ENCODE measurements at regions not wholly inside any gene's neighbourhood (a gene's known extent, or its start where the extent isn't known, plus 50 kb on each side); places are given as distances from the start of the nearest gene placed in this dataset.

DNA sequence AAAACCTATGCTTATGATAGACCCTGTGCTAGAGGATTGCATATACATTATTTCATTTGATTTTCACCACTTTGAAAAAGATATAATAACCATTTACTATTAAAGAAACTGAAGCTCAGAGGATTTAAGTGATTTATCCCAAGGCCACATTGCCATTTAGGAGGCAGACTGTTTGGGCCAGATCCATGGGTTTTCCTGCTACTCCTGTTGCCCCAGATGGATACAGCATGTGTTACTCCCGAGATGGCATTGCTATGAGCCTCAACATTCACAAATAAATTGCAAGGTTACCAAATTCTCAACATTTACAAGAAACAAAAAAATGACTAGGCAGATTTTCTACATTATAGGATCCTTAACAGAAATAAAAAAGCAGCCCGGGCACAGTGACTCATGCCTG lies 322.1 kb upstream of the SOX9 start:
- H3K9ac ChIP-seq (replicated peaks; ENCODE audit: extremely low read depth, insufficient read depth, low read length): no peak overlapping the region
- H3K4me2 ChIP-seq (ENCODE audit: insufficient read depth, low read length): no peak overlapping the region
- intact Hi-C loops (cut with micrococcal nuclease) (no loop called here), dilution Hi-C loops (cut with MboI; ENCODE audit: extremely low pct_ligation_motif_present, low sequenced_read_pairs) (no loop called here)
- no peak for DNase-seq (ENCODE audit: low read depth, low spot score)
- no peaks in the 10 kb centered on the region for H3K27me3 ChIP-seq (ENCODE audit: control insufficient read depth in 2 of 2, insufficient read depth in 2 of 2, low read length in 2 of 2)
- H3K4me1 ChIP-seq (ENCODE audit: control insufficient read depth, extremely low read depth, insufficient read depth, low read length): no peaks in the 10 kb centered on the region
- CTCF ChIA-PET: no interaction called here
- no peaks in the 10 kb centered on the region for H3K36me3 ChIP-seq (ENCODE audit: control insufficient read depth in 2 of 2, extremely low read depth in 1 of 2, insufficient read depth in 2 of 2, low read length in 2 of 2)
- no peaks in the 10 kb centered on the region for H3K79me2 ChIP-seq (ENCODE audit: control insufficient read depth, insufficient read depth, low read length)
- FAIRE-seq: no peak
- no peak overlapping the region for H3K4me3 ChIP-seq (replicated peaks in 1 of 3; ENCODE audit: insufficient read depth in 1 of 3, low read depth in 1 of 3, low read length in 3 of 3)
- POLR2A ChIA-PET: no interaction called here
- no peaks in the 10 kb centered on the region for H3K9me3 ChIP-seq (replicated peaks; ENCODE audit: control insufficient read depth, insufficient read depth, low read length)
- no peaks in the 10 kb centered on the region for H4K20me1 ChIP-seq (replicated peaks; ENCODE audit: control insufficient read depth, extremely low read depth, insufficient read depth, low read length)
- H3K27ac ChIP-seq (ENCODE audit: insufficient read depth, low read depth, low read length): no peak overlapping the region
- no peaks in the 10 kb centered on the region for H3K9me1 ChIP-seq (replicated peaks; ENCODE audit: control insufficient read depth, extremely low read depth, insufficient read depth, low read length)
- TF ChIP-seq MYC (IDR thresholded peaks at IDR 0.05; ENCODE audit: low read depth, low read length): no peak
- no peak for TF ChIP-seq JUN (IDR thresholded peaks at IDR 0.05; ENCODE audit: borderline replicate concordance, insufficient read depth, insufficient read length, low read depth)
- TF ChIP-seq, protein P1, sequence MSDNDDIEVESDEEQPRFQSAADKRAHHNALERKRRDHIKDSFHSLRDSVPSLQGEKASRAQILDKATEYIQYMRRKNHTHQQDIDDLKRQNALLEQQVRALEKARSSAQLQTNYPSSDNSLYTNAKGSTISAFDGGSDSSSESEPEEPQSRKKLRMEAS (IDR thresholded peaks at IDR 0.05; ENCODE audit: insufficient read depth, insufficient read length): no peak
- no peak for TF ChIP-seq FOS (IDR thresholded peaks at IDR 0.05; ENCODE audit: borderline replicate concordance, insufficient read depth, low read length)
- TF ChIP-seq GATA2 (IDR thresholded peaks at IDR 0.05; ENCODE audit: insufficient read depth, insufficient read length, low read depth, low read length): no peak
- no peak for TF ChIP-seq EZH2 (IDR thresholded peaks at IDR 0.05; ENCODE audit: borderline replicate concordance, low read depth, low read length, severe bottlenecking)
- TF ChIP-seq, protein P2, sequence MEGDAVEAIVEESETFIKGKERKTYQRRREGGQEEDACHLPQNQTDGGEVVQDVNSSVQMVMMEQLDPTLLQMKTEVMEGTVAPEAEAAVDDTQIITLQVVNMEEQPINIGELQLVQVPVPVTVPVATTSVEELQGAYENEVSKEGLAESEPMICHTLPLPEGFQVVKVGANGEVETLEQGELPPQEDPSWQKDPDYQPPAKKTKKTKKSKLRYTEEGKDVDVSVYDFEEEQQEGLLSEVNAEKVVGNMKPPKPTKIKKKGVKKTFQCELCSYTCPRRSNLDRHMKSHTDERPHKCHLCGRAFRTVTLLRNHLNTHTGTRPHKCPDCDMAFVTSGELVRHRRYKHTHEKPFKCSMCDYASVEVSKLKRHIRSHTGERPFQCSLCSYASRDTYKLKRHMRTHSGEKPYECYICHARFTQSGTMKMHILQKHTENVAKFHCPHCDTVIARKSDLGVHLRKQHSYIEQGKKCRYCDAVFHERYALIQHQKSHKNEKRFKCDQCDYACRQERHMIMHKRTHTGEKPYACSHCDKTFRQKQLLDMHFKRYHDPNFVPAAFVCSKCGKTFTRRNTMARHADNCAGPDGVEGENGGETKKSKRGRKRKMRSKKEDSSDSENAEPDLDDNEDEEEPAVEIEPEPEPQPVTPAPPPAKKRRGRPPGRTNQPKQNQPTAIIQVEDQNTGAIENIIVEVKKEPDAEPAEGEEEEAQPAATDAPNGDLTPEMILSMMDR (IDR thresholded peaks at IDR 0.05; ENCODE audit: extremely low read depth in 1 of 2, insufficient read depth in 1 of 2, low read depth in 1 of 2, low read length in 2 of 2): no peak
- TF ChIP-seq POLR2A (IDR thresholded peaks at IDR 0.05; ENCODE audit: low read depth, low read length): no peak
- TF ChIP-seq POLR2AphosphoS5 (IDR thresholded peaks at IDR 0.05; ENCODE audit: insufficient read depth, low read depth, low read length): no peak
- H2AFZ ChIP-seq (ENCODE audit: low read depth, low read length): no peak overlapping the region
- no TSS peak for BruUV-seq (replicated peaks)

All from endothelial cell of umbilical vein (primary cell).